Astrocyte of the cerebellum (primary cell): ENCODE measurements at regions not wholly inside any gene's neighbourhood (a gene's known extent, or its start where the extent isn't known, plus 50 kb on each side); places are given as distances from the start of the nearest gene placed in this dataset.

ENCODE experiments used
- DNase-seq: peaks from one replicate; pipeline ENCODE4 v3.0.0-alpha.2; 2011; ENCODE audit warnings: low read depth
- H3K4me3 ChIP-seq: 2 replicates; pipeline ENCODE4 v1.5.1; 2011; ENCODE audit warnings: mild to moderate bottlenecking, low read depth, low read length, moderate library complexity
- in situ Hi-C: cut with HindIII; loops from 2 replicates; pipeline ENCODE4 v1.10.0; 2017; ENCODE audit warnings: low sequenced_read_pairs
- TF ChIP-seq, protein P1 (sequence below): IDR thresholded peaks from 2 replicates; pipeline ENCODE4 v1.5.1; 2012; ENCODE audit warnings: low read length, low read depth, moderate library complexity, mild to moderate bottlenecking; ENCODE audit errors: missing control alignments

DNA sequence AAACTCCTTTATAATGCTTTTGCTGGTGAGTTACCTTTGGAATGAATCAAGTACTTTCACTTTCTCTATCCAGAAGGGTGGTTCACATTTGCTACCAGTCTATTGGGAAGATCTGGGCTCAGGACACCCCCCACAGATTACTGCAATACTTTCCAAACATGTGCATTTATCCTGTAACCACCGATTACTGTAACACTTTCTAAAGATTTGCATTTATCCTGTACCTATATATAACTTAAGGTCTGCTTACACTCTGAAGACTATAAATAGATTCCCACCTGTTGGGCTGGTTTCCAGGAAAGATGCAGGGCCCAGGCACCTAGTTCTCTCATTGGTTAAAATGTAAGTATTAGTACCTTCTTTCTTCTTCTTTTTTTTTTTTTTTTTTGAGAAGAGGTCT lies 113.0 kb upstream of the NEDD4L start:
- in situ Hi-C loops, result no loop called here
- no peak for DNase-seq
- TF ChIP-seq, protein P1, sequence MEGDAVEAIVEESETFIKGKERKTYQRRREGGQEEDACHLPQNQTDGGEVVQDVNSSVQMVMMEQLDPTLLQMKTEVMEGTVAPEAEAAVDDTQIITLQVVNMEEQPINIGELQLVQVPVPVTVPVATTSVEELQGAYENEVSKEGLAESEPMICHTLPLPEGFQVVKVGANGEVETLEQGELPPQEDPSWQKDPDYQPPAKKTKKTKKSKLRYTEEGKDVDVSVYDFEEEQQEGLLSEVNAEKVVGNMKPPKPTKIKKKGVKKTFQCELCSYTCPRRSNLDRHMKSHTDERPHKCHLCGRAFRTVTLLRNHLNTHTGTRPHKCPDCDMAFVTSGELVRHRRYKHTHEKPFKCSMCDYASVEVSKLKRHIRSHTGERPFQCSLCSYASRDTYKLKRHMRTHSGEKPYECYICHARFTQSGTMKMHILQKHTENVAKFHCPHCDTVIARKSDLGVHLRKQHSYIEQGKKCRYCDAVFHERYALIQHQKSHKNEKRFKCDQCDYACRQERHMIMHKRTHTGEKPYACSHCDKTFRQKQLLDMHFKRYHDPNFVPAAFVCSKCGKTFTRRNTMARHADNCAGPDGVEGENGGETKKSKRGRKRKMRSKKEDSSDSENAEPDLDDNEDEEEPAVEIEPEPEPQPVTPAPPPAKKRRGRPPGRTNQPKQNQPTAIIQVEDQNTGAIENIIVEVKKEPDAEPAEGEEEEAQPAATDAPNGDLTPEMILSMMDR, result no peak
- no peak overlapping the region for H3K4me3 ChIP-seq

DNA sequence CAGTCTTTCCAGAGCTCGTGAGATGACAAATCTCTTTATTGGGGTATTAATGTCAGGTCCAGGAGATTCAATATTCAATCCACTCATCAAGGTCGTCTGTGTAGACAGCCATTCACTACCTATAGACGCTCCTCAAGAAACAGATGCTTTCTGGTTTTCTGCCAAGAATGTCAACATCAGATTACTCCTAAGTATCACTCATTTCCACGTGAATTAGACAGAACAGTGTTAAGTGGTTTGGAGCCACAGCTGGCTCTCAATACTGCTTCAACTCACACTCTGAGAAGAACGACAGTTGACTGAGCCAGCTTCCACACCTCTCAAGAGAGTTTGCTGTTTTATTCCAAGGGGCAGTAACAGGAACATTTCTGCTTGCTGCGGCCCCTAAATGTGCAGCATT lies 113.5 kb upstream of the NEDD4L start:
- DNase-seq, result no peak
- TF ChIP-seq, protein P1, result no peak
- in situ Hi-C loops, result no loop called here
- H3K4me3 ChIP-seq, result no peak overlapping the region

DNA sequence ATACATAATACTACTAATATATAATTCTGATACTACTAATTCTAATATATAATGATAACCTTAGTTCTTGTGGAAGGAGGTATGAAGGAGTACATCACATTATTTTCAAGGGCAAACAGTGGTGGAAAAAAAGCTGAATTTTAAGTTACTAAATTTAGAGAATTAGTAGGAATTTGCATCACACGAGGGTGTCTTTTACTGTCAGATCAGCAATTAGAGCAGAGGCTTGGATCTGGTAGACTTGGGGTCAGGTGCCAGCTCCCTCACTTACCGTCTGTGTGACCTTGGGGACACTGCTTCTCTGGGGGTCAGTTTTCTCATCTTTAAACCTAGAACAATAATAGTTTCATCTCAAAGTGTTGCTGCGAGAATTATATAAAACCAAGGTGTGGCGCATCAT lies 114.1 kb upstream of the NEDD4L start:
- no peak for DNase-seq
- H3K4me3 ChIP-seq, result no peak overlapping the region
- TF ChIP-seq, protein P1, result no peak
- in situ Hi-C loops, result no loop called here

DNA sequence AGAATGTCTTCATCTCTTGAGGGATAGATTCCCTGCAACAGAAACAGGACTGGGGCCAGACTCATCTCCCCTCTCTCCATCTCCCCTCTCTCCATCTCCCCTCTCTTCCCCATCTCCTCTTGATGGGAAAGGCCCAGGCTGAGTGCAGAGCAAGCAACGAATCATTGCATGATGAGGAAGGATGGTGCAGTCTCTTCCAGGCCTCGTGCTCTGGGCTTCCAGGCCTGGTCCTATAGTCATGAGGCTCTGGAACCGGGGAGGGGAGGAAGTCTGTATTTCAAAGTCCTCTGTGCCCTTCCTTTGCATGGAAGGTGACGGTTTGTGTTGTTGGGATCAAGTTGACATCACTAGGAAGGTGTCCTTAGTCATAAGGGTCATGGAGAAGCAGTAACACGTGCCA lies 115.6 kb upstream of the NEDD4L start:
- in situ Hi-C loops, result no loop called here
- no peak overlapping the region for H3K4me3 ChIP-seq
- DNase-seq, result no peak
- TF ChIP-seq, protein P1, result no peak

DNA sequence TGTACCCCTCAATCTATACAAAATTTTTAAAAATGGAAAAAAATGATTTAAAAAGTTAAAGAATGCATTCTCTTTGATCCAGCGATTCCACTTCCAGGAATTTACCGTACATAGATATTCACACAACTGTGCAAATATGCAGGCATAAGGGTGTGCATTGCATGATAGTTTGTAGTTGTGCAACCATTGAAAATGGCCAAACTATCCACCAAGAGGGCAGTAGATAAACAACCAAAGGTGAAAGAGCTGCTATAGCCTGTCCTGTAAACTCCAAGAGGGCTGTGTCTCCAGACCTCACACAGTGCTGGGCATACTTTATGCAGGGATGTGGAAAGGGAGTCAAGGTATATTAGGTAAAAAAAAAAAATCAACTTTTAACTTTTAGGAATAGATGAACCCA lies 116.5 kb upstream of the NEDD4L start:
- H3K4me3 ChIP-seq, result no peak overlapping the region
- DNase-seq, result no peak
- TF ChIP-seq, protein P1, result no peak
- in situ Hi-C loops, result no loop called here

DNA sequence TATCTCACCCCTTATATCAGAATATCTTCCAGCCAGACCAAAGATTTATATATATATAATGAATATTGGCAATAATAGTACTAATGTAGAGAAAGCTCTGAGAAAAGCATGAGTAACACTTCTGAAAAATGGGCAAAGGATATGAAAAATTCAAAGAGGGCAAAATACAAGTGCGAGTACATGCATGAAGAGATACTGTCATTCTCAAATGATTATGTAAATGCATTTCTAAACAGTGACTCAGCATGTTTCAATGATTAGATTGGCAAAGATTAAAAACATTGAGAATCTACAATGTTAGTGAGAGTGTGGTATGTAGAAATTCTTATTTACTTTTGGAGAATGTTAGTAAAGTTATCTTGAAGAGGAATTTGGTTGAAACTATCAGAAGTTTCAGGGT lies 118.3 kb upstream of the NEDD4L start:
- H3K4me3 ChIP-seq, result no peak overlapping the region
- in situ Hi-C loops, result no loop called here
- TF ChIP-seq, protein P1, result no peak
- DNase-seq, result peak; percentile 9

DNA sequence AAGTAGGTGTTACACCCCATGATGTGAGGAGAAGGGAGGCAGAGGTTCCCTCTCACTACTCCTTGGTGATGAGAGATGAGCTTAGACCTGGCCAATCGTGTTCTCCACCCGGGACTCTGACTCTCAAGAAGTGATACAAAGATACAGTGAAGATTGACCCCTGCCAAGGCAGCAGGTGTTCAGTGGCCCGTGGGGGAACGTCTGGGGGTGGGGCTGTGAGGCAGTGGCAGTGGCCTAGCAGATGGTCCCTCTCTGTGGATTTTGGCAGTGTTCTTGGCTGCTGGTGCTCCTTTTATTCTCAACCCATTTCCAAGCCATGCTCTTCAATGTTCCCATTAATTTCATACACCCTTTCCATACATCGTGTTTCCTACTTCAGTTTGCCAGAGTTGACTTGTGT lies 120.4 kb upstream of the NEDD4L start:
- H3K4me3 ChIP-seq, result no peak overlapping the region
- in situ Hi-C loops, result no loop called here
- no peak for DNase-seq
- TF ChIP-seq, protein P1, result no peak
